ENCODE measurements at regions not wholly inside any gene's neighbourhood (a gene's known extent, or its start where the extent isn't known, plus 50 kb on each side); places are given as distances from the start of the nearest gene placed in this dataset.
A peak's percentile ranks its signal among the peaks of the same experiment; 100 is the strongest.
"Not testable (repeated sequence)": the region's sequence is repeated elsewhere in the genome, so short reads cannot be mapped to it uniquely, and the experiment has no call there.

DNA sequence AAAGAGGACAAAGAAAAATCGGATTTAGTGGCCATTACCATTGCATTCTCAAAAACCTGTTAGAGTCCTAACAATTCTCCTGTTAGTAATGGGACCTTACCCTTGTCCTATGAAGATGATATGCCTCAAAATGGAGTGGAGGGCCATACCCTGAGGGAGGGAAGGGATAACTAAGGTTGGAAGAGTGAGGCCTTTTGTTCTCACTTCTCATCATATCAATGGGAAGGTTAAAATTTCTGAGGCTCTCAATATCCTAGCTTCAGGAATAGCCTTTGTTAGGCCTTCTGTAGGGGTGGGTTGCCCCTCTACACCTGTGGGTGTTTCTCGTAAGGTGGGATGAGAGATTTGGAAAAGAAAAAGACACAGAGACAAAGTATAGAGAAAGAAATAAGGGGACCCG is 109.4 kb upstream of the SGIP1 start:
- not testable (repeated sequence) for DNase-seq

DNA sequence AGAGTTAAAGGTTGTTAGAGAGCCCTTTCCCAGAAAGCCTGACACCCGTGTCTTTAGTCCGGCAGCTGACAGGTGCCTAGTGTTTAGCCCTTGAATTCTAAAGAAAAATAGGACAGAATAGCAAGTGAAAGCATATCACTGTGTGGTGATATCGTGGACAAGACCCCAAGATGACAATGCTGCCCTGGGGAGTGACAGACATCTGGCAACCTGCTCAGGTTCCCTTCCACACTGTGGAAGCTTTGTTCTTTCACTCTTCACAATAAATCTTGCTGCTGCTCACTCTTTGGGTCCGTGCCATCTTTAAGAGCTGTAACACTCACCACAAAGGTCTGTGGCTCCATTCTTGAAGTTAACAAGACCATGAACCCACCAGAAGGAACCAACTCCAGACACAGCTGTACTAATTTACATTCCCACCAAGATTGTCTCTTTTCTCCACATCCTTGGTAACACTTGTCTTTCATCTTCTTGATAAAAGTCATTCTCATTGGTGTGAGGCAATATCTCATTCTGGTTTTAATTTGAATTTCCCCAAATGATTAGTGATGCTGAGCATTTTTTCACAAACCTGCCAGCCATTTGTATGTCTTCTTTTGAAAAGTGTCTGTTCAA is 107.6 kb upstream of the SGIP1 start:
- no peak for DNase-seq

DNA sequence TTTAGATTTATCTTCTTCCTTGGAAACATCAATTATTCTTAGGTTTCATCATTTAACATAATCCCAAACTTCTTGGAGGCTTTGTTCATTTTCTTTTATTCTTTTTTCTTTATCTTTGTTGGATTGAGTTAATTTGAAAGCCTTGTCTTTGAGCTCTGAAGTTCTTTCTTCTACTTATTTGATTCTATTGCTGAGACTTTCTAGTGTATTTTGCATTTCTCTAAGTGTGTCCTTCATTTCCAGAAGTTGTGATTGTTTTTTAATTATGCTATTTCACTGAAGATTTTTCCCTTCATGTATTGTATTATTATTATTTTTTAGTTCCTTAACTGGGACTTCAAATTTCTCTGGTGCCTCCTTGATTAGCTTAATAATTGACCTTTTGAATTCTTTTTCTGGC is 103.1 kb upstream of the SGIP1 start:
- DNase-seq, result not testable (repeated sequence)

DNA sequence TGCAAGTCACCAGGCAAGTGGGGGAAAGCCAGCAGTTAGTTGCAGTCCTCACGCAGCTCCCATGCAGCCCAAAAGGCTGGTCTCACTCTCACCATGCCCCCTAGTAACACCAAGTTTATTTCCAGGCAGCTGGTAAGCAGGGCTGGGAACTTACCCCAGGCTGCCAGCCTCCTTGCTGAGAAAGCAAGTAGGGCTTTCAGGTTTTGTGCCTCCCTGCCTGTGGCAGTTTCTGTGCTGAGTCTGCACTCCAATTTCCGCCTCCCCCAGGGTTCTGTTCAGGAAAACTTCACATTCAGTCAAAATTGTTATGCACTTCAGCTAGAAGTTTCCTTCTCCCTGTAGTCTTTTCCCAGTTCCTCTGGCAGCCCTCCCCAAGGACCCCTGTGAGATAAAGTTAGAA is 102.0 kb upstream of the SGIP1 start:
- DNase-seq, result no peak

DNA sequence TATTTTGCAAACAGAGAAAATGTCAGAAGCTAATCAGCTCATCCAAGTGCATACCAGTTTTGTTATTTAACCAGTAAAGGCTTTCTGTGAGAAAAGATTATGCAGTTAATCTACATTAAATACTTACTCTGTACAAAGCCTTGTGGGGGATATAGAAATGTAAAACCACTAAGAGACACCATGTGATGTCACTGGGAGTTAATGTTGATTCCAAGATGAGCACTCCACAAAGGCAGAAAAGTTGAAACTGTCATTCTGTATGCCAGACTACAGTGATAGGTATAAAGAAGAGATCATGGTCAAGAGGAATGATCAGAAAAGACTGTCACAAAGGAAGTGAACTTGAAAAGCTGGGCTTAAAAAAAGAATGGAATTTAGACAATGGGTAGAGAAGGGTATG is 100.3 kb upstream of the SGIP1 start:
- DNase-seq, result no peak

DNA sequence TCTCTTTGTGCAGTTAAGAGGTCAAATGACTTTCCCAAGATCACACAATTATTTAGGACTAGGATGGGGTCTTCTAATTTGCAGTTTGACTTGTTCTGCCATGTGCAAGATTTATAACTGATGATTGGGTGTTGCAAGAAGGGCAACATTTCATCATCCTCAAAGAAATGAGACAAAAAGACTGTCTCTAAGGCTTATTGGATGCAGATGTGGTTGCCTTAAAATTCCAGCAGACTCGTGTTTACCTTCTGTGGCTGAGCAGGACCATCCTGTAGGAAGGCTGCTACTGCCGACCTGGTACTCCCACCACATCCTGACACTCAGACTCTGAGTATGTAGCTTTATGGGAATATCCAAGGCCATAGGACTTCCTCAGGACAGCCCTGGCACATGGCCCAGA is 99.9 kb upstream of the SGIP1 start:
- no peak for DNase-seq

DNA sequence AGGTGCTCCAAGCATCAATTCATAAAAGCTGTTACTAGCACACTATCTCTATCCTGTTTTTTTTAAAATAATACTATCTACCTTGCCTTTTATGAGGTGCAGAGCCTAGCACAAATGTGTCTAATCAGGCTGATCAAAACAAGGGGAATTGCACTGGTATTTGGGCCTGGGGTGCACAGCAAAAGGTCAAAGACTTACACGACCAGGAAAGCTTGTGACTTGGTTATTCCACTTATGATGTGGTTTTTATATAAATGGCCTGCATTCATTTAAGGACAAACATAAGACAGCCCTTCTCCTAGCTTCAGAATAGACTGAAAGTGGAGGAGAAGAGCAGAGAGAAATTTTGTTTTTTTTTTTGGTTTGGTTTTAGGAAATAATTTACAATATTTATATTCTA is 98.4 kb upstream of the SGIP1 start:
- no peak for DNase-seq

DNA sequence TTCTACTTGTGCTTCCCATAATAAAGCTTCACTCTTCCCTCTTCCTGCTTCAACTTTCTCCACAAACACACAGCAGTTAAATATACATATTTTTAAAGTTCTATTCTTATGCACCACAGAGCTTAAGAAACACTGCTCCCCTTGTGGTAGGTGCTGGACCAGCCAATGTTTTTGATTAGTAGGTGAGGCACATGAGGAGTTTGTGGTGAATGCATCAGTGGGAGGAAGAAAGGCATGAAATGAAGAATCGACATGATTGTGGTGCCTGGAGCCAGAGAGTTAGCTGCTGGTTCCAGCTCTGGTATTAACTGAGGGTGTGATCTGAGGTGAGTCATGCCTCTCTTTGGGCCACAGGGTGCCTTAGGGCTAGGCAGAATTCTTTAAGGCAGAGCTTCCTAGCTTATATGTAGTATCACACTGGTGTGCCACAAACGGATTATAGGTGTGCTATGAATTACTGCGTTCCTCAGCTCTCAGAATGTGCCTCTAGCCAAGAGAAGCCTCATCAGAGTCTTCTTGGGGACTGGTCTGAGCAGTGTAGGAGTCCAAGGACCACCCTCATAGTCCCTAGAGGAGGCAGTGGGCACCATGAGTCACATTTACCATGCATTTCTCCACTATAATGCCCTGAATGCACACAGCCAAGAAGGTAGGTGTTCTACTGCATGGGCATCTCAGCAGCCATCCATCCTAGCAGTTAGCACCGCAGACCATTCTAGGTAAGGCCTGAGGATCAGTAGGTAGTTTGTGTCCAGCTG is 97.4 kb upstream of the SGIP1 start:
- no peak for DNase-seq

DNA sequence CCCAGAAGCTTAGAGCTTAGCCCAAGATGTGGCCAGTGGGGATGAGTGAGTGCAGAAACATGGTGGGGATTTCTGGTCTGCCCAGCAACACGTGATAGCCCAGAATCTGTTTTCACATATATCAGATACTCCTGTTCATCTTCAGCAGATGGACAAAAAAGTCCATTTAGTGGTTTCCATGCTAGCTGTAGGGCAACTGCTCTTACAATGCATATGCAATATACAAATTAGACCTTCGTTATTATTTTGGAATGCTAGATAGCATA is 96.9 kb upstream of the SGIP1 start:
- DNase-seq, result no peak

DNA sequence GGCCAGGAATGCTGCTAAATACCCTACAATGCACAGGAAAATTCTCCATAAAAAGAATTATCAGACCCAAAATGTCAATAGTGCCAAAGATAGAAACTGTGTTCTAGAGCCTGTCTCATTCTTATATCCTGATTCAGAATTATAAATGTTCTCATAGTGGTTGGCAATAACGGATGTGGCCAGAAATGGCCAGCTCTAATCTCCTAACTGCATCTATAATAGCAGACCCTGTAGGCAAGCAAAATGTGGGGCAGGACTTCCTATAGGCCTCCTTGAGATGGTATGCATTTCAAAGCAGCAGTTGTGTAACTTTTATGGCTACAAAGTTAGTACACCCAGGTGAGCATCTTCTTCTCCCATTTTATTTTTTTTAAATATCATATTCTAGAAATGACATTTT is 95.9 kb upstream of the SGIP1 start:
- no peak for DNase-seq

DNA sequence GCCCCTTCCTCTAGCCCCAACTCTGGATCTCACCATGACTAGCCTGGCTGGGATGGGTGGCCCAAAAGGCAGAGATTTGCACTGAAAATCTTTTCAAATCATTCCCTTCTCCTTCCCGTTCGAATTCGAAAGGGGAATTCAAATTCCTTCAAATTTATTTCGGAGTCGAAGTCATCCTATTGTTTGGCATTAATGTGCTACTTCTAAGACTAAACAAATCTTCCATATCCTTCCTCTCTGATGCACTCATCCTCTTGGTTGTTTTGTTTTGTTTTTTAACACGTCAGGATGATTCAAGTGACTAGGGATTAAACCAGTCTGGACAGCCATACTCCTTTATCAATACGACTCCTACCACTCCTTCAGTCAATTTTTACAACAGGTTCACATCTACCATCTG is 95.5 kb upstream of the SGIP1 start:
- DNase-seq, result no peak

DNA sequence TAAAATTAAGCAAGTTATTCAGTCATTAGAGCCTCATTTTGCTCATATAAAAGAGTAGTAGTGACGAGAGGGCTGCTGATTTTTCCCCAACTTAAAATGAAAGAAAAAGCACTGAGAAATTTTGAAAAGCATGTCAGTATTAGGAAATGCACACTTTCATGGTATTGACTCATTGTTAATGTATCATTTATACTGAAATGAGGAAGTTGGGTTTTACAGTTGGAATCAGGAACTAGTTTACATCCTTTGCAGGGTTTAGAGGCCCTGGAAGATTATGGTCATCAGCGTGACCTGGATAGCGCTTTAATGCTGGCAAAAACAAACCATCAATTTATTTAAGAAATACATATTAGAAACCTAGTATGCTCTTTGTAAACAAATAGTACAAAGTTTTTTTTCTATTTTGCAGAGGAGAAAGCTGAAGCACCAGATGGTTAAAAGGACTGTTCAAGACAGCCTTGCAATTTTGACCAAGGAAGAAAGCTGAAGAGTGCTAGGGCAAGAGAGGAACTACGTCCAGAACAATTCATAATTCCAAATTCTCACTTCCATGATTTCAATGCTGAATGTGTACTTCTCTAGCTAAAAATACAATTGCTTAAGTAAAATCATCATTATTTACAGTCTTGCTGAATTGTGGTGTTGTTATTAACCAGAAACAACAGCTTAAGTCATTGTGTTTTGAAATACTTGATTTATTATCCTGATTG is 94.8 kb upstream of the SGIP1 start:
- DNase-seq, result no peak

DNA sequence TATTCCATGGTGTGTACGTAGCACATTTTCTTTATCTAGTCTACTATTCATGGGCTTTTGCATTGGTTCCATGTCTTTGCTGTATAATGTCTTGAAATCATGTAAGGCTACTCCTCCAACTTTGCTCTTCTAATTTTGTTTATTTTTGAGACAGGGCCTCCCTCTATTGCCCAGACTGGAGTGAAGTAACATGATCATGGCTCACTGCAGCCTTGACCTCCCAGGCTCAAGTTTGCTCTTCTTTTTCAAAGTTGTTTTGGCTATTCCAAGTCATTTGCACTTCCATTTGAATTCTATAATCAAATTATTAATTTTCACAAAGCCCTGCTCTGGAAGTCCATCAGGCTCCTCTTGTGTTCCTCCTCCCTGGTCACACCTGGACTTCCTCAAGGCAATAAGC is 90.2 kb upstream of the SGIP1 start:
- no peak for DNase-seq

DNA sequence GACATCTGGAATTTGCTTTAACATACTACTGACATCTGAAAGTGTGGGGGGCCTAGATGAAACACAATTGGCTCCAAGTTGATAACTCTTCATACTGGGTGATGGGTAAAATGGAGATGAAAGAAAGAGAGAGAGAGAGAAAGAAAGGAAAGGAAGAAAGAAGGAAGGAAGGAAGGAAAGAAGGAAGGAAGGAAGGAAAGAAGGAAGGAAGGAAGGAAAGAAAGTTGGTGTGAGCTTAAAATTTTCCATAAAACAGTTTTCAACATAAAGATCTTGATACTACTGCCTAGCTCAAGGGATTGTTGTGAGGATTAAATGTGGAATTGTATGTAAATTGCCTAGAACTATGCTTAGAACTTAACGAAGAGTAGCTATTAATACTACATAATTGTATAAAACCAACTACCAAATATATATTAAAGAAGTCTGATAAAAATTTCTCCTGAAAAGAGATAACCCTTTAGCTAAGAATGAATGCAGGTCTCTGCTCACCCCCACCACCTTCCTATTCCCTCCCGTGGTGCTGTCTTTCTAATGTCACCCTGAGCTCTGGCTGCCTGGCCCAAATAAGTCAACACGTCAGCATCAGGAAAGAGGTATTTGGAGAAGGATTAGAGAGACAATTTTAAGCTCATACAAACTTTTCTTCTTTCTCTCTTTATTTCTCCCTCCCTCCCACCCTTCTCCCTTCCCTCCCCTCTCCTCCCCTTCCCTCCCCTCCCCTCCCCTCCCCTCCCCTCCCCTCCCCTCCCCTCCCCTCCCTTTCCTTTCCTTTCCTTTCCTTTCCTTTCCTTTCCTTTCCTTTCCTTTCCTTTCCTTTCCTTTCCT is 89.3 kb upstream of the SGIP1 start:
- no peak for DNase-seq

DNA sequence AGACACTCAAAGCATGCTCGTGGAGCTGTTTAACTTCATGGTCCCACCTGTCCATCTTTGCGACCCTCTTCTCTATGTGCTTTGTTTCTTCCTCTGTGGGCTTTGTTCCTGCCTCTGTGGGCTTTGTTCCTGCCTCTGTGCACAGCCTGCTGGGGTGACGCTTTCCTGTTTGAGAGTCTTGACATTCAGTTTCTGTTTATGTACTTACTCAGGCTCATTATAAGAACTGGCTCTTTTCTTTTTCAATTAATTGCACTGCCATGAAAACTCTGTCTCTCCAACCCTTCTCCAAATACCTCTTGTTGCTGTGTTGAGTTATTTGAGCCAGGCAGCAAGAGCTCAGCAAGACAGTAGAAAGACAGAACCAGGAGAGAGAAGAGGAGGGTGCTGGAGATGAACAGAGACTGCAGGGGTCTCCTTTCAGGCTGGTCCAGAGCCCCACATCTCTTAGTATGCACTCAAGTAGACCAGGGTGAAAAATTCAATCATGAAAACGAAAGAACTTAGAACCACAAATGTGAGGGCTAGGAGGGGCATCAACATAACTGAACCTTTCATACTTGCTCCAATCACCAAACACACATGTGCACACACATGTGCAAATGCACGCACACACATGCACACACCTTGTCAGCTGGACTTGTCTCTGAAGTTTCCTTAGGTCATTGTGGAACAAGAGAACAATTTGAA is 88.3 kb upstream of the SGIP1 start:
- no peak for DNase-seq

DNA sequence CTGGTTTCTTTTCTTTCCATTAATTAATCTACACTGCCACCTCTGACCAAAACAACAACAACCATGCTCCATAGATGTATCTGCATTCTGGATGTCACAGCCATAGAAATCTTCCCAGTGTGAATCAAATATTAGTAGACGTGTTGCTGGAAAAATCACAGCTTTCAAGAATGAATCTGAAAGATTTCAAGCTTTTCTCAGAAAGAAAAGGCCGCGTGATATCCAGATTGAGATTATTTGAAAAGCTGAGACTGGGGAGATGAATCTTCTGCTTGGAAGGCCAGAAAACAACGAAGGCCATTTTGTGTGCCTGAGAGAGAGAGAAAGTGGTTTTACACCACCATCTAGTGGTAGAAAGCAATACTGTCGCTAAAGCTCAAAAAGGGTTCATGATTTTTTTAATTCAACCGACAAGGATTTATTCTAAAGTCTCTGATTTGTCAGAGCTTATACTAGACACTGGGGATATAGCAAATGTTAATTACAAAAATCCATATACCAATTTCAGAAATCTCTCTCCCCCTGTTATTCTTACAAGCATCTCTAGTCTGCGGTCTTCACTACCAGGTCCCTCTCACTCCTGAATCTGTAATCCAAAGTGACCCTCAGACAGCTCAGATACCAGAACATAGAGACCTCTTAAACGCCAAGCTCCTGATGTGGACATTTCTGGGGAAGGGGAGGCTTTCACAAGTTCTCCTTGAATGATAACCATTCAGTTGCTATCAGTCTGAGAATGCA is 87.5 kb upstream of the SGIP1 start:
- peak in 1 of 2 experiments; percentile 36 for DNase-seq

DNA sequence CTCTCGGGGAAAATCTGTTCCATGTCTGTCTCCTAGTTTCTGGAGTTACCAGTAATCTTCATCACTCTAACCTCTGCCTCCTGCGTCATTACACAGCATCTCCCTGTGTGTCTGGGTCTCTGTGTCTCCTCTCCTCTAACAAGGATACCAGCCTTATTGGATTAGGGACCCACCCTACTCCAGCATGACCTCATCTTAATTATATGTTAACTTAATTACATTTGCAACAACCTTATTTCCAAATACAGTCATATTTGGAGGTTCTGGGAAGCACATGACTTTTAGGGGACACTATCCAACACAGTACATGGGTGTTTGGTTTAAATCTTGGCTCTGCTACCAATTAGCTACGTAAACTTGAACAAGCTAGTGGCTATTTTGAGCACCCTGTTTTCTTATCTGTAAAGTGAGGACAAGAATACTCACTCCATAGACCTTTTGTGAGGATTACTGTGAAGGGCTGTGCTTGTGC is 83.9 kb upstream of the SGIP1 start:
- no peak for DNase-seq

DNA sequence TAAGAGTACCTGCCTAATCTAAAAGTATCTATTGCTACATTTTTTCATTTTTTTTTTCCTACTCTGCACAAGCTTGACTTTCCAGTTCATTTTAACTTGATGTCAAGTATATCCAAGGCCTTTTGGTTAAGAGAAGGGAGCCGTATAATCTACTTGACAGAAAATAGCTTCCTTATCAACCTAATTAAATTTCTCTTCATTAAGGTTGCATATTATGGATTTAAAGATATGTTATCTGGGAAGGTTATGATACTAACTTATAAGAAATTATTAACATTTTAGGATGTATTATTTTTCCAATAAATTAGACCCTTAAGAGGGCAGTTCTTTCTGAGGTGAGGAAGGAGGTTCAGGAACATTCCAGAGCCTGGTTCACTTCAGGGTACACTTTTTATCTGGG is 83.1 kb upstream of the SGIP1 start:
- no peak for DNase-seq

DNA sequence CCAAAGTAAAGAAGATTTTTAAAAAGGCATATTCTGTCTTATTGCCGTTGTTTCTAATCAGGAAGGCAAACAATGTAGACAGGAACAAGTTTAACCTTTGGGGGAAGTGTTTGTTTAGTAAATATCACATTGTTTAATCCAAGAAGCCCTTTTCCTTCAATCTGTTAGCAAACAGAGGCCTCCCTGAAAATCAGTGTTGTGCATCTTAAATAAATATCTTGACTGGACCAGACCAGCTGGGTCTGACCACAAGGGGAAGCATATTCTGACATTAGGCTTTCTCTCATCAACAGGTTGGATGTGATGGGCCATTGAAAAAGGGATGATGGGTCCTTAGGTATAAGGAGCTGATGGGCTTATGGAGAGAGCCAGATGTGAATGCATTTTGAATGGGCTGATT is 81.8 kb upstream of the SGIP1 start:
- no peak for DNase-seq

DNA sequence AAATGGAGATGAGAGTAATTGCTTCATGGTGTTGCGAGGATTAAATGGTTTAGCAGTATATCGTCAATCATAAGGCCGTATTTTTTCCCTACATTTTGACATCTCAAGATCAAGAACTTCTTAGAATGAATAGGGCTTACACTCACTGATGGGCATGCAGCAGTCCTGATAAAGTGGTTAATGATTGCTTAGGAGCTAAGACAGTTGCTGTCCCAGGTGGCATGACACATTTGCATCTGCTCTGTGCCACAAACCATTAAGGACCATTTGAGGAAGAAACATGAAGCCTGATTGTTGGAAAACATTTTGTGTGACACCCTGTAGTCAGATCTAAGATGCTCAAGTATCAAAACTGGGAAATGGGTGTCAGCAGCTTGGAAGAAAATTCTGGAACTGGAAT is 81.0 kb upstream of the SGIP1 start:
- DNase-seq, result no peak

DNA sequence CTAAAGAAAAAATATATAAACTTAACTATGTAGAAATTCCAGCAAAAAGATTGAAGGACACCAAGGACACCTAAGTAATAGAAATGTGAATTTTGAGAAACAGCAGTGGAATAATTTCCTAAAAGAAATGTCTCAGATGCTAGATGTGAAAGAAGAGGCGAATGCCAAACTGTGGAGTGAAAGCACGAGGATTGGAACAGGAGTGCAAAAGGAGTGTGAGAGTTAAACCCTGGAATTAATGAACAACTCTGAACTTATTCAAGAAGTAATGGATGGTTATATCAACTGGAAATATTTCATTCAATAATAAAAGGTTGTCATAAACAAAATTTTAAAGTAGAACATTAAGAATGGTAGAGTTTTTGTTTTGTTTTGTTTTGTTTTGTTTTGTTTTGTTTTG is 78.5 kb upstream of the SGIP1 start:
- no peak for DNase-seq

DNA sequence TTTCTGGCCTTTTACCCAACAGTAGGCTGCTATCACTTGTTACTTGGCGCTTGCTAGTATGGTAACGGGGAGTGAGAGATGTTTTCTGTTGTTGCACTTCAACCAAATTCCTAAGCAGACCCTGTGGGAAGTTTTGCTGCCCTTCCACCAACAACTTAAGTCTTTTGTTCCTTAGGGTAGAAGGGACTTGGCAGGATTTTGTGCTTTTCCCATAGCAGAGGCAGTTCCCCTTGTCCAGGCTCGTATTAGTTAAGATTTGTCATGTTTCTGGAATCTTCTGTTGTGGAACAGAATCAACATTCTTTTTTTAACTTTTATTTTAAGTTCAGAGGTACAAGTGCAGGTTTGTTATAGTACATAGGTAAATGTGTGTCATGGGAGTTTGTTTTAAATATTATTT is 73.2 kb upstream of the SGIP1 start:
- no peak for DNase-seq

All from NCI-H187 (cell line).